ENCODE measurements at regions not wholly inside any gene's neighbourhood (a gene's known extent, or its start where the extent isn't known, plus 50 kb on each side); places are given as distances from the start of the nearest gene placed in this dataset.

- no peak overlapping the region for H3K4me3 ChIP-seq (ENCODE audit: low read length)
- TF ChIP-seq, protein P1, sequence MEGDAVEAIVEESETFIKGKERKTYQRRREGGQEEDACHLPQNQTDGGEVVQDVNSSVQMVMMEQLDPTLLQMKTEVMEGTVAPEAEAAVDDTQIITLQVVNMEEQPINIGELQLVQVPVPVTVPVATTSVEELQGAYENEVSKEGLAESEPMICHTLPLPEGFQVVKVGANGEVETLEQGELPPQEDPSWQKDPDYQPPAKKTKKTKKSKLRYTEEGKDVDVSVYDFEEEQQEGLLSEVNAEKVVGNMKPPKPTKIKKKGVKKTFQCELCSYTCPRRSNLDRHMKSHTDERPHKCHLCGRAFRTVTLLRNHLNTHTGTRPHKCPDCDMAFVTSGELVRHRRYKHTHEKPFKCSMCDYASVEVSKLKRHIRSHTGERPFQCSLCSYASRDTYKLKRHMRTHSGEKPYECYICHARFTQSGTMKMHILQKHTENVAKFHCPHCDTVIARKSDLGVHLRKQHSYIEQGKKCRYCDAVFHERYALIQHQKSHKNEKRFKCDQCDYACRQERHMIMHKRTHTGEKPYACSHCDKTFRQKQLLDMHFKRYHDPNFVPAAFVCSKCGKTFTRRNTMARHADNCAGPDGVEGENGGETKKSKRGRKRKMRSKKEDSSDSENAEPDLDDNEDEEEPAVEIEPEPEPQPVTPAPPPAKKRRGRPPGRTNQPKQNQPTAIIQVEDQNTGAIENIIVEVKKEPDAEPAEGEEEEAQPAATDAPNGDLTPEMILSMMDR (IDR thresholded peaks at IDR 0.05; ENCODE audit: insufficient read depth, low read depth, low read length, missing control alignments): no peak
- no peak for DNase-seq (ENCODE audit: low read depth)
These were observed 63.7 kb downstream of the SPCS3 start for GRCh38 chr4:176383273-176384077.

DNA sequence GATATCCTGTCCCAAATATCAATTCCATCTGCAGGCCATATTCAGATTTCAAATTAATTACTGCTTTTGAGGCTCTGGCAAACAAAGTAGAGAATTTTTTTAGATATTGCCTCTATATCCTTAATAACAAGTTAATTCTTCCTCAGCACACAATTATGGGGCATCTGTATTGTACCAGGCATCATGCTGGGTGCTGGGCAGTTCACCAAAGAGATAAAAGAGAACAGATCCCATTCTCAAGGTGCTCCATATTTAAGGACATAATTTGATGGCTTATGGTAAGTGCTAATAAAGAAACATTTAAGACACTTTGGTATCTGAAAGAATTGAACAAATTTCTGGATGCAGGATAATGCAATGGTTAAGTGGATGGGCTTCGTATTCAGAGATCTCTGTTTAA, 65.8 kb downstream of the SPCS3 start:
- DNase-seq (ENCODE audit: low read depth): no peak
- H3K4me3 ChIP-seq (ENCODE audit: low read length): no peak overlapping the region
- TF ChIP-seq, protein P1 (IDR thresholded peaks at IDR 0.05; ENCODE audit: insufficient read depth, low read depth, low read length, missing control alignments): no peak

GRCh38 chr4:176387571-176387970, 67.8 kb downstream of the SPCS3 start:
- no peak for DNase-seq (ENCODE audit: low read depth)
- TF ChIP-seq, protein P1 (IDR thresholded peaks at IDR 0.05; ENCODE audit: insufficient read depth, low read depth, low read length, missing control alignments): no peak

DNA sequence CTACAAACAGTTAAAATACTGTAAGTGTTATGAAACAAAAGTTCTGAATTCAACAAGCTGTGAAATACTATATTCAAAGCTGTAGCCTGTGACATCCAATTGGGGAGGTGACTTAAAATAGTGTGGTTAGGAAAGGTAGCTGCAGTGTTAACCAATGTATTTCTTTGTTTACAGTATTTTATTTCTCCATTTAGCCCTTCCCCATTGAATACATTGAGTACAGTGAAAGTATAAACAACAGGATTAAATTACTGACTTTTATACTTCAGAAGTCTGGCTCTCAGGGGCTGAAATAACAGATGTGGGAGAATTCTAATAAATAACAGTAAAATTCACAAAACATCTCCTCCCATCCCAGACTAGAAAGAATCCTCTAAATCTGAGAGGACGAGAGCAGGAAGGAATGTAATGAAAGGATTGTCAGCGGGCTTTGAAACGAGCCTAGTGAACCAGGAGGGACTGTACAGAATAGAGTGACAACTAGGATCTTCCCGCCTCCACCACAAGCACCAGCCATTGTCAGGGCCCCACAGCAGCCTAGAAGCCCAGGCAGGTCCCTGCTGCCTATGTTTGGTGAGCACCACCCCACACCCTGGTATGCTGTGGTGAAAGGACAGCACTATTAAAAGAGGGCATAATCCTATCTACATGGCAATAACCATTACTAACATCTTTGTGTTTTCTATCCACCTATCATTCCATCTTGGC, 73.7 kb downstream of the SPCS3 start:
- TF ChIP-seq, protein P1 (IDR thresholded peaks at IDR 0.05; ENCODE audit: insufficient read depth, low read depth, low read length, missing control alignments): no peak
- DNase-seq (ENCODE audit: low read depth): no peak
- H3K4me3 ChIP-seq (ENCODE audit: low read length): no peak overlapping the region

More at GRCh38 chr4:176387571-176387970, 67.8 kb downstream of the SPCS3 start:
- H3K4me3 ChIP-seq (ENCODE audit: low read length): no peak overlapping the region

DNA sequence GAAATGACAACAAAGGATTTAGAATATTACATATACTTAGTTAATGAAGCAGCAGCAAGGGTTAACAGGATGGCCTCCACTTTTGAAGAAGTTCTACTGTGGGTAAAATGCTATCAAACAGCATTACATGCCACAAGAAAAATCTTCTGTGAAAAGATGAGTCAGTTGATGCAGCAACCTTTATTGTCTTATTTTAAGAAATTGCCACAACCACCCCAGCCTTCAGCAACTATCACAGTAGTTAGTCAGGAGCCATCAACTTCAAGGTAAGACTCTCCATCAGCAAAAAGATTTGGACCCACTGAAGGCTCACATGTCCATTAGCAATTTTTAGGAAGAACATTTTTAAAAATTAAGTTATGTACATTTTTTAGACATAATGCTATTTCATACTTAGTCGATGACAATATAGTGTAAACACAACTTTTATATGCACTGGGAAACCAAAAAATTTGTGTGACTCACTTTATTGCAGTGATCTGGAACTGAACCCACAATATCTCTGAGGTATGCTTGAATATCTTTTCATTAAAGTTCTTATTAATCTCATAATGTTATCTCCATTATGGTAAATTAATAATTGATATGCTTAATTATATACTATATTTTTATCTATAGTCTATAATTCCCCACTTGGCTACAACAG, 81.2 kb downstream of the SPCS3 start:
- DNase-seq (ENCODE audit: low read depth): peak; percentile 78

GRCh38 chr4:176404621-176405020, 84.9 kb downstream of the SPCS3 start:
- TF ChIP-seq, protein P1 (IDR thresholded peaks at IDR 0.05; ENCODE audit: insufficient read depth, low read depth, low read length, missing control alignments): no peak
- peak; percentile 80 for DNase-seq (ENCODE audit: low read depth)
- H3K4me3 ChIP-seq (ENCODE audit: low read length): no peak overlapping the region

More for the DNA sequence above, 81.2 kb downstream of the SPCS3 start:
- no peak overlapping the region for H3K4me3 ChIP-seq (ENCODE audit: low read length)
- TF ChIP-seq, protein P1 (IDR thresholded peaks at IDR 0.05; ENCODE audit: insufficient read depth, low read depth, low read length, missing control alignments): no peak

Data from epithelial cell of esophagus (primary cell).